K562 (cell line): ENCODE measurements at regions not wholly inside any gene's neighbourhood (a gene's known extent, or its start where the extent isn't known, plus 50 kb on each side); places are given as distances from the start of the nearest gene placed in this dataset.
A peak's percentile ranks its signal among the peaks of the same experiment; 100 is the strongest.

Source experiments
- ATAC-seq: fragments of 200-7000 bp; cut with Tn5 transposase; 3 replicates; pipeline ENCODE4 v1.9.1; 2020; ENCODE audit warnings: moderate library complexity
- BruUV-seq: library from RNA; stranded (reverse); fragments of 400-500 nt; replicated peaks from 2 replicates; lab custom pipeline; 2021; lab: Mats Ljungman, UMichigan
- CTCF ChIA-PET: fragments of 300-600 bp; formaldehyde crosslinking; extraction: SDS; loops from one replicate; lab custom pipeline; 2021; ENCODE audit warnings: low intra/inter-chr PET ratio; lab: Yijun Ruan, JAX
- POLR2A ChIA-PET: fragments of 300-600, 350-650 bp; sonication (Branson Sonifier 250); formaldehyde crosslinking; extraction: SDS; loops from one replicate; lab custom pipeline; 2021; ENCODE audit warnings: antibody characterized with exemption, inconsistent platforms; lab: Yijun Ruan, JAX
- DNase-seq, 4 experiments: peaks; one replicate each; pipeline versions ENCODE4 v3.0.0 to v3.0.0-alpha.2; 2011 to 2018; ENCODE audit warnings: low spot score in 3 of 4, mixed read lengths in 3 of 4; ENCODE audit errors: extremely low read depth in 1 of 4
- FAIRE-seq: peaks from 2 replicates; lab custom pipeline; 2011; peaks lifted over from hg19 to GRCh38; lab: Jason Lieb, UNC
- H2AFZ ChIP-seq: 2 replicates; pipeline ENCODE4 v1.6.0; 2011; ENCODE audit warnings: low read depth, low read length, control low read depth, inconsistent platforms
- H3K27ac ChIP-seq: fragments of 200-600 bp; 3 replicates; pipeline ENCODE4 v1.8.0; 2011; ENCODE audit warnings: low read depth, mild to moderate bottlenecking, control low read depth, inconsistent platforms, low read length, moderate library complexity, mixed read lengths; ENCODE audit errors: extremely low read depth
- H3K27me3 ChIP-seq, 2 experiments: fragments of 300-600 bp in 1 of 2; 2 replicates in 1 of 2; 3 replicates in 1 of 2; pipeline versions ENCODE4 v1.6.0 to v1.8.0; 2011; ENCODE audit warnings: inconsistent platforms in 2 of 2, low read length in 2 of 2, mild to moderate bottlenecking in 1 of 2, mixed read lengths in 1 of 2, moderate library complexity in 1 of 2; ENCODE audit not compliant: control insufficient read depth in 2 of 2, insufficient read depth in 2 of 2
- H3K36me3 ChIP-seq: fragments of 300-600 bp; 3 replicates; pipeline ENCODE4 v1.8.0; 2011; ENCODE audit warnings: mild to moderate bottlenecking, low read length, inconsistent platforms; ENCODE audit not compliant: control insufficient read depth, insufficient read depth
- H3K4me1 ChIP-seq, 2 experiments: fragments of 200-600 bp in 1 of 2; replicated peaks in 1 of 2; 2 replicates in 1 of 2; 3 replicates in 1 of 2; pipeline versions ENCODE4 v1.5.1 to v1.8.0; 2011; ENCODE audit warnings: inconsistent platforms in 2 of 2, low read length in 2 of 2, mild to moderate bottlenecking in 1 of 2, mixed read lengths in 1 of 2, moderate library complexity in 1 of 2; ENCODE audit not compliant: control insufficient read depth in 2 of 2, insufficient read depth in 2 of 2
- H3K4me2 ChIP-seq: 2 replicates; pipeline ENCODE4 v1.6.1; 2011; ENCODE audit warnings: low read length, control low read depth, inconsistent platforms, mixed read lengths; ENCODE audit not compliant: insufficient read depth
- H3K4me3 ChIP-seq: fragments of 200-600 bp; sonication (generic), shearing (Covaris generic); 2 replicates; pipeline ENCODE4 v1.5.1; 2016; ENCODE audit warnings: control low read depth, inconsistent platforms
- H3K79me2 ChIP-seq: fragments of 200-600 bp; 3 replicates; pipeline ENCODE4 v1.8.0; 2011; ENCODE audit warnings: low read length, inconsistent platforms; ENCODE audit not compliant: control insufficient read depth, insufficient read depth
- H3K9ac ChIP-seq, 2 experiments: 2 replicates each; pipeline versions ENCODE4 v1.6.0 to v1.6.1; 2011; ENCODE audit warnings: low read depth in 2 of 2, low read length in 2 of 2, control low read depth in 1 of 2, inconsistent platforms in 1 of 2, mild to moderate bottlenecking in 1 of 2, mixed read lengths in 1 of 2; ENCODE audit not compliant: insufficient read depth in 1 of 2
- H3K9me1 ChIP-seq: one replicate; pipeline ENCODE4 v1.6.0; 2011; ENCODE audit warnings: inconsistent platforms, mild to moderate bottlenecking, low read length, moderate library complexity; ENCODE audit not compliant: control insufficient read depth, insufficient read depth
- H3K9me3 ChIP-seq: replicated peaks from 2 replicates; pipeline ENCODE4 v1.5.1; 2011; ENCODE audit warnings: low read depth, low read length, inconsistent platforms; ENCODE audit not compliant: control insufficient read depth, insufficient read depth
- H4K20me1 ChIP-seq: replicated peaks from 2 replicates; pipeline ENCODE4 v1.6.1; 2011; ENCODE audit warnings: low read length, inconsistent platforms, mixed read lengths; ENCODE audit not compliant: control insufficient read depth, insufficient read depth
- C11orf30 ChIP-seq: fragments of 450-650 bp; IDR thresholded peaks from 2 replicates; pipeline ENCODE4 v1.6.1; 2016; ENCODE audit warnings: low read depth, mild to moderate bottlenecking
- FOXA3 ChIP-seq, 2 experiments: fragments of 450-650 bp in 1 of 2; sonication (generic) in 1 of 2; formaldehyde crosslinking; IDR thresholded peaks in 1 of 2; conservative IDR thresholded peaks in 1 of 2; 2 replicates each; pipeline versions ENCODE4 v1.4.0 to v1.8.0; 2020 to 2022; ENCODE audit warnings: mild to moderate bottlenecking in 2 of 2, missing genetic modification reagents in 1 of 2
- KDM5B ChIP-seq: fragments of 200-600 bp; sonication (generic); IDR thresholded peaks from 2 replicates; pipeline ENCODE4 v1.6.1; 2012; ENCODE audit warnings: low read depth, mild to moderate bottlenecking, moderate library complexity, low read length, control low read depth, inconsistent platforms; ENCODE audit not compliant: insufficient replicate concordance
- MAFG ChIP-seq: fragments of 450-650 bp; conservative IDR thresholded peaks from 2 replicates; pipeline ENCODE4 v1.6.1; 2016; ENCODE audit warnings: missing genetic modification characterization, missing compliant biosample characterization
- MEF2A ChIP-seq: IDR thresholded peaks from 2 replicates; pipeline ENCODE4 v1.6.1; 2011; ENCODE audit warnings: low read depth, mild to moderate bottlenecking, low read length, moderate library complexity; ENCODE audit not compliant: control insufficient read depth
- MLX ChIP-seq, 2 experiments: fragments of 450-650 bp in 1 of 2; sonication (generic) in 1 of 2; formaldehyde crosslinking; conservative IDR thresholded peaks; 2 replicates each; pipeline versions ENCODE4 v1.4.0 to v1.8.1; 2020 to 2022; ENCODE audit warnings: mild to moderate bottlenecking in 1 of 2, missing genetic modification reagents in 1 of 2
- SIX5 ChIP-seq, 2 experiments: IDR thresholded peaks; 2 replicates each; pipeline ENCODE4 v1.6.1; 2011; ENCODE audit warnings: low read length in 2 of 2, borderline replicate concordance in 1 of 2, low read depth in 1 of 2, mild to moderate bottlenecking in 1 of 2, moderate library complexity in 1 of 2; ENCODE audit not compliant: insufficient read depth in 1 of 2
- SMARCA4 ChIP-seq: fragments of 450-650 bp; IDR thresholded peaks from 2 replicates; pipeline ENCODE4 v1.6.1; 2016
- ZFP91 ChIP-seq: sonication (generic); formaldehyde crosslinking; IDR thresholded peaks from 2 replicates; pipeline ENCODE4 v1.8.0; 2022; ENCODE audit warnings: mild to moderate bottlenecking, missing genetic modification reagents
- ZNF174 ChIP-seq: fragments of 250-450 bp; sonication (Bioruptor Pico); IDR thresholded peaks from 2 replicates; pipeline ENCODE4 v1.4.0; 2020; ENCODE audit warnings: mild to moderate bottlenecking
- ZNF316 ChIP-seq: fragments of 450-650 bp; IDR thresholded peaks from 2 replicates; pipeline ENCODE4 v1.6.1; 2016
- WGBS: fragments of 100-300 bp; shearing (Covaris generic); methylation state at CpG from one replicate; pipeline ENCODE4 v1.1.6; 2016; ENCODE audit warnings: low coverage, mixed read lengths; ENCODE audit not compliant: insufficient coverage; ENCODE audit errors: missing lambda C conversion rate; 5-methylcytosine and 5-hydroxymethylcytosine counted together
- in situ Hi-C: fragments of 300-500 bp; cut with MboI; formaldehyde crosslinking; loops from 4 replicates; pipeline ENCODE4 v1.15.0; 2018; ENCODE audit warnings: inconsistent platforms, mixed read lengths
- intact Hi-C: fragments of 100-400 bp; cut with micrococcal nuclease; formaldehyde crosslinking; loops from 2 replicates; pipeline ENCODE4 v1.14.2; 2022

GRCh38 chr19:28857967-28858366 lies 355.0 kb downstream of the UQCRFS1 start (continued):
- TF ChIP-seq ZFP91 (CRISPR knock-in tag), result no peak
- TF ChIP-seq FOXA3 (CRISPR knock-in tag; conservative IDR thresholded peaks at IDR 0.05 in 1 of 2, IDR thresholded peaks at IDR 0.05 in 1 of 2), result no peak
- no peak for TF ChIP-seq KDM5B
- no peak for TF ChIP-seq MEF2A
- TF ChIP-seq MLX (CRISPR knock-in tag; conservative IDR thresholded peaks at IDR 0.05), result no peak
- no peak for TF ChIP-seq SMARCA4

GRCh38 chr19:28855216-28855615 lies 357.7 kb downstream of the UQCRFS1 start:
- Histone ChIP-seq H3K79me2 (no peaks in the 10 kb centered on the region), H3K9ac (no peak overlapping the region), H3K27ac (no peak overlapping the region), H3K4me3 (no peak overlapping the region), H3K9me3 (no peaks in the 10 kb centered on the region), H3K4me2 (no peak overlapping the region), H3K9me1 (no peaks in the 10 kb centered on the region), H2AFZ (no peak overlapping the region), H4K20me1 (no peaks in the 10 kb centered on the region), H3K36me3 (no peaks in the 10 kb centered on the region), H3K27me3 (no peaks in the 10 kb centered on the region), H3K4me1 (no peaks in the 10 kb centered on the region)
- no peak for FAIRE-seq
- TF ChIP-seq SIX5 (IDR thresholded peaks at IDR 0.05; ENCODE audit: borderline replicate concordance in 1 of 2, insufficient read depth in 1 of 2, low read depth in 1 of 2, low read length in 2 of 2) (no peak), ZNF174 (no peak), MAFG (tag) (0 out of 2 replicates have a peak, but pooled peaks have one; percentile 15), ZNF316 (peak; percentile 51; the same call in 1 of the 2 replicates), C11orf30 (peak; percentile 19; the same call in 1 of the 2 replicates)
- no peak for DNase-seq
- CTCF ChIA-PET, result no interaction called here
- WGBS, result 0% methylated on average over 3 of the region's 3 CpGs
- BruUV-seq, result no TSS peak
- intact Hi-C loops (no loop called here), in situ Hi-C loops (no loop called here)
- POLR2A ChIA-PET, result no interaction called here
- no peak for ATAC-seq
